Lung (tissue), 11 donors: ENCODE measurements at regions not wholly inside any gene's neighbourhood (a gene's known extent, or its start where the extent isn't known, plus 50 kb on each side); places are given as distances from the start of the nearest gene placed in this dataset.
A peak's percentile ranks its signal among the peaks of the same experiment; 100 is the strongest.

Experiments
- ATAC-seq: fragments of 200-7000 bp; cut with Tn5 transposase; one replicate; pipeline ENCODE4 v1.9.1; 2020; ENCODE audit warnings: moderate number of reproducible peaks; ENCODE audit not compliant: insufficient read depth, low FRiP score
- DNase-seq, 3 donors: peaks; one replicate each; pipeline ENCODE4 v3.0.0-alpha.2; 2013 to 2017
- H3K27ac ChIP-seq, 2 donors: one replicate each; pipeline ENCODE4 v1.5.1; 2013; ENCODE audit warnings: mild to moderate bottlenecking in 2 of 2, moderate library complexity in 2 of 2, control low read depth in 1 of 2, inconsistent platforms in 1 of 2, low read depth in 1 of 2, low read length in 1 of 2
- H3K27me3 ChIP-seq, 3 donors: one replicate each; pipeline ENCODE4 v1.5.1; 2013; ENCODE audit warnings: low read length in 2 of 3; ENCODE audit not compliant: control insufficient read depth in 3 of 3, insufficient read depth in 3 of 3
- H3K36me3 ChIP-seq, 4 donors: one replicate each; pipeline ENCODE4 v1.5.1; 2013; ENCODE audit warnings: low read length in 4 of 4, mild to moderate bottlenecking in 1 of 4, moderate library complexity in 1 of 4; ENCODE audit not compliant: control insufficient read depth in 4 of 4, insufficient read depth in 4 of 4
- H3K4me1 ChIP-seq, 5 donors: one replicate each; pipeline ENCODE4 v1.5.1; 2013; ENCODE audit warnings: low read length in 5 of 5, mild to moderate bottlenecking in 2 of 5, moderate library complexity in 1 of 5; ENCODE audit not compliant: control insufficient read depth in 5 of 5, insufficient read depth in 5 of 5
- H3K4me3 ChIP-seq: one replicate; pipeline ENCODE4 v1.5.1; 2013; ENCODE audit warnings: mild to moderate bottlenecking, control low read depth, moderate library complexity
- H3K9ac ChIP-seq, 2 donors: one replicate each; pipeline ENCODE4 v1.5.1; 2013; ENCODE audit warnings: low read length in 2 of 2, control low read depth in 1 of 2; ENCODE audit not compliant: insufficient read depth in 1 of 2
- H3K9me3 ChIP-seq, 4 donors: one replicate each; pipeline ENCODE4 v1.5.1; 2013; ENCODE audit warnings: low read length in 3 of 4, mild to moderate bottlenecking in 1 of 4, moderate library complexity in 1 of 4; ENCODE audit not compliant: control insufficient read depth in 4 of 4, insufficient read depth in 3 of 4
- CTCF ChIP-seq: IDR thresholded peaks from 2 replicates; pipeline ENCODE4 v1.5.1; 2012; ENCODE audit warnings: mild to moderate bottlenecking; ENCODE audit errors: control extremely low read depth, extremely low read depth
- WGBS, 2 donors: extraction: QIAGEN DNeasy Blood & Tissue Kit; methylation state at CpG; one replicate each; pipeline ENCODE4 v1.1.7; 2013; 5-methylcytosine and 5-hydroxymethylcytosine counted together
- donor health status: control.
- donor health status: control.
- donor health status: Bipolar disorder and iron deficiency.
- donor health status: healthy.
- donor health status: DM: yes; HTN: yes; CAD: no.

GRCh38 chr11:27861706-27862430 is 161.6 kb upstream of the BDNF start:
- DNase-seq: peak in 1 of 3 donors; percentile 8
- Histone ChIP-seq H3K4me1 (peaks cover 0 to 4% (median 0%) of the 10 kb centered on the region in 5 donors), H3K9ac (no peak overlapping the region), H3K36me3 (no peaks in the 10 kb centered on the region), H3K27me3 (peaks cover 0 to 11% (median 6%) of the 10 kb centered on the region in 3 donors), H3K4me3 (no peak overlapping the region), H3K27ac (no peak overlapping the region), H3K9me3 (no peaks in the 10 kb centered on the region)
- 76% methylated on average over 4 of the region's 4 CpGs for WGBS, 2 donors
- ATAC-seq: no peak
- TF ChIP-seq CTCF: no peak

GRCh38 chr11:27860811-27861210 is 160.6 kb upstream of the BDNF start:
- ATAC-seq: no peak
- TF ChIP-seq CTCF: no peak
- Histone ChIP-seq H3K9ac (no peak overlapping the region), H3K27me3 (peaks cover 0 to 11% (median 6%) of the 10 kb centered on the region in 3 donors), H3K4me1 (peaks cover 0 to 4% (median 0%) of the 10 kb centered on the region in 5 donors), H3K9me3 (no peaks in the 10 kb centered on the region), H3K4me3 (no peak overlapping the region), H3K27ac (no peak overlapping the region), H3K36me3 (no peaks in the 10 kb centered on the region)
- DNase-seq: no peak
- WGBS, 2 donors: 79 to 80% methylated on average over 2 of the region's 2 CpGs

- H3K36me3 ChIP-seq: no peaks in the 10 kb centered on the region
- no peak overlapping the region for H3K9ac ChIP-seq
- H3K27ac ChIP-seq: no peak overlapping the region
- no peaks in the 10 kb centered on the region for H3K9me3 ChIP-seq
- no peak overlapping the region for H3K4me3 ChIP-seq
- peaks cover 0 to 8% (median under 1%) of the 10 kb centered on the region in 3 donors for H3K27me3 ChIP-seq
- ATAC-seq: no peak
- 80% methylated on average over 3 of the region's 3 CpGs for WGBS, 2 donors
- TF ChIP-seq CTCF: no peak
- H3K4me1 ChIP-seq: peaks cover 0 to 4% (median 0%) of the 10 kb centered on the region in 5 donors
- no peak for DNase-seq
These were observed 158.6 kb upstream of the BDNF start for GRCh38 chr11:27858866-27859265.

GRCh38 chr11:27857588-27857987 is 157.3 kb upstream of the BDNF start:
- TF ChIP-seq CTCF: no peak

More at GRCh38 chr11:27857588-27857987, 157.3 kb upstream of the BDNF start:
- peaks cover 0 to 8% (median 0%) of the 10 kb centered on the region in 3 donors for H3K27me3 ChIP-seq
- H3K4me1 ChIP-seq: peaks cover 0 to 4% (median 0%) of the 10 kb centered on the region in 5 donors
- no peaks in the 10 kb centered on the region for H3K9me3 ChIP-seq
- DNase-seq (no peak), ATAC-seq (no peak)
- H3K36me3 ChIP-seq: no peaks in the 10 kb centered on the region
- H3K27ac ChIP-seq: no peak overlapping the region
- 59 to 69% methylated on average over 4 of the region's 4 CpGs for WGBS, 2 donors
- H3K9ac ChIP-seq: no peak overlapping the region
- H3K4me3 ChIP-seq: no peak overlapping the region
